OCI-LY3 (cell line): ENCODE measurements at regions not wholly inside any gene's neighbourhood (a gene's known extent, or its start where the extent isn't known, plus 50 kb on each side); places are given as distances from the start of the nearest gene placed in this dataset.

ENCODE experiments used
- CTCF ChIP-seq: fragments of 200-600, 300-600 bp; sonication (generic); IDR thresholded peaks from 2 replicates; pipeline ENCODE4 v1.5.1; 2014; ENCODE audit warnings: antibody characterized with exemption, low read length, low read depth
- EZH2phosphoT487 ChIP-seq: fragments of 200-600 bp; shearing (Covaris generic); IDR thresholded peaks from 2 replicates; pipeline ENCODE4 v1.6.1; 2018; ENCODE audit warnings: antibody characterized with exemption, mixed run types, low read depth

- no peak for TF ChIP-seq CTCF
- TF ChIP-seq EZH2phosphoT487: no peak
Observed at GRCh38 chr5:20056933-20057332, 68.9 kb upstream of the CDH18 start.
